B cell (primary cell): ENCODE measurements at regions not wholly inside any gene's neighbourhood (a gene's known extent, or its start where the extent isn't known, plus 50 kb on each side); places are given as distances from the start of the nearest gene placed in this dataset.

ENCODE experiments used
- ATAC-seq: fragments of 200-7000 bp; cut with Tn5 transposase; one replicate; pipeline ENCODE4 v1.10.0; 2021; ENCODE audit warnings: low read depth, mild to moderate bottlenecking, moderate number of reproducible peaks, moderate library complexity
- CTCF ChIA-PET: fragments of 350-600 bp; sonication (Branson Sonifier 250); formaldehyde crosslinking; loops from one replicate; lab custom pipeline; 2021; ENCODE audit warnings: antibody characterized with exemption, inconsistent platforms; lab: Charles Lee
- POLR2A ChIA-PET: fragments of 350-600 bp; sonication (Branson Sonifier 250); formaldehyde crosslinking; loops from one replicate; lab custom pipeline; 2021; ENCODE audit warnings: antibody characterized with exemption; lab: Charles Lee
- DNase-seq: peaks from one replicate; pipeline ENCODE4 v3.0.0; 2013
- H2AFZ ChIP-seq: 2 replicates; pipeline ENCODE4 v1.6.1; 2012; ENCODE audit warnings: mild to moderate bottlenecking, low read depth, low read length; ENCODE audit not compliant: insufficient read depth, poor library complexity, severe bottlenecking
- H3K27ac ChIP-seq, 2 donors: 1 replicate in 1 of 2; 2 replicates in 1 of 2; pipeline ENCODE4 v1.5.1; 2012 to 2013; ENCODE audit warnings: low read length in 2 of 2, mild to moderate bottlenecking in 2 of 2, moderate library complexity in 1 of 2
- H3K27me3 ChIP-seq, 4 experiments: fragments of 200-600 bp in 1 of 4; sonication (generic) in 1 of 4; replicated peaks in 1 of 4; 1 replicate in 2 of 4; 2 replicates in 2 of 4; pipeline versions ENCODE4 v1.6.1 to v1.7.0; 2013 to 2016; ENCODE audit warnings: low read length in 3 of 4, mild to moderate bottlenecking in 2 of 4, mixed read lengths in 1 of 4, moderate library complexity in 1 of 4; ENCODE audit not compliant: insufficient read depth in 4 of 4, control insufficient read depth in 3 of 4; ENCODE audit errors: control extremely low read depth in 1 of 4
- H3K36me3 ChIP-seq, 2 experiments: replicated peaks in 1 of 2; 1 replicate in 1 of 2; 2 replicates in 1 of 2; pipeline versions ENCODE4 v1.6.1 to v1.7.1; 2013; ENCODE audit warnings: low read length in 1 of 2; ENCODE audit not compliant: insufficient read depth in 2 of 2, control insufficient read depth in 1 of 2; ENCODE audit errors: control extremely low read depth in 1 of 2, extremely low read depth in 1 of 2
- H3K4me1 ChIP-seq, 2 donors: fragments of 200-600 bp in 1 of 2; sonication (generic) in 1 of 2; 1 replicate in 1 of 2; 2 replicates in 1 of 2; pipeline versions ENCODE4 v1.5.1 to v1.6.1; 2013 to 2017; ENCODE audit warnings: low read length in 2 of 2; ENCODE audit not compliant: control insufficient read depth in 2 of 2, insufficient read depth in 2 of 2
- H3K4me2 ChIP-seq: replicated peaks from 2 replicates; pipeline ENCODE3; 2012; ENCODE audit warnings: mild to moderate bottlenecking, low read depth, low read length; ENCODE audit not compliant: poor library complexity, severe bottlenecking
- H3K4me3 ChIP-seq, 5 experiments: fragments of 200-600 bp in 1 of 5; sonication (generic) in 1 of 5; 1 replicate in 3 of 5; 2 replicates in 2 of 5; pipeline versions ENCODE4 v1.5.1 to v1.7.0; 2011 to 2016; ENCODE audit warnings: low read length in 4 of 5, mild to moderate bottlenecking in 4 of 5, low read depth in 2 of 5, control low read depth in 1 of 5, moderate library complexity in 1 of 5; ENCODE audit not compliant: insufficient read depth in 1 of 5; ENCODE audit errors: control extremely low read depth in 1 of 5, extremely low read depth in 1 of 5
- H3K79me2 ChIP-seq: fragments of 200-600 bp; sonication (generic); one replicate; pipeline ENCODE4 v1.6.0; 2016; ENCODE audit warnings: low read length; ENCODE audit not compliant: control insufficient read depth, insufficient read depth
- H3K9ac ChIP-seq: fragments of 200-600 bp; sonication (generic); 2 replicates; pipeline ENCODE4 v1.6.1; 2017; ENCODE audit warnings: mild to moderate bottlenecking, low read length, moderate library complexity
- H3K9me3 ChIP-seq, 3 donors: one replicate each; pipeline versions ENCODE4 v1.6.1 to v1.7.1; 2013; ENCODE audit warnings: low read length in 2 of 3; ENCODE audit not compliant: control insufficient read depth in 2 of 3, insufficient read depth in 1 of 3; ENCODE audit errors: control extremely low read depth in 1 of 3
- H4K20me1 ChIP-seq: 2 replicates; pipeline ENCODE4 v1.6.0; 2012; ENCODE audit warnings: mild to moderate bottlenecking, low read length; ENCODE audit not compliant: insufficient read depth, control insufficient read depth, poor library complexity, severe bottlenecking
- H3K27ac Mint-ChIP-seq: one replicate; pipeline ENCODE4 v1.8.0; 2021; ENCODE audit warnings: mixed read lengths
- H3K27me3 Mint-ChIP-seq: one replicate; pipeline ENCODE4 v1.8.0; 2021; ENCODE audit warnings: mixed read lengths
- H3K4me1 Mint-ChIP-seq: one replicate; pipeline ENCODE4 v1.8.0; 2021; ENCODE audit warnings: mixed read lengths
- H3K4me3 Mint-ChIP-seq: one replicate; pipeline ENCODE4 v1.8.0; 2021; ENCODE audit warnings: mixed read lengths
- H3K9me3 Mint-ChIP-seq: one replicate; pipeline ENCODE4 v1.8.0; 2022; ENCODE audit warnings: mixed read lengths; ENCODE audit not compliant: insufficient read depth
- CTCF ChIP-seq: fragments of 200-600 bp; IDR thresholded peaks from one replicate; pipeline ENCODE4 v1.8.0; 2022; ENCODE audit warnings: antibody characterized with exemption, mild to moderate bottlenecking
- EZH2 ChIP-seq: IDR thresholded peaks from 2 replicates; pipeline ENCODE4 v1.6.1; 2012; ENCODE audit warnings: borderline replicate concordance, low read depth, mild to moderate bottlenecking, moderate library complexity, low read length; ENCODE audit not compliant: insufficient read depth, poor library complexity, severe bottlenecking
- WGBS: methylation state at CpG from one replicate; pipeline ENCODE4 v1.1.5; 2013; ENCODE audit warnings: missing lambda C conversion rate; ENCODE audit not compliant: insufficient coverage; 5-methylcytosine and 5-hydroxymethylcytosine counted together
- intact Hi-C: fragments of 100-400 bp; cut with micrococcal nuclease; formaldehyde crosslinking; loops from one replicate; pipeline ENCODE4 v1.10.0; 2022

GRCh38 chr3:26081806-26082205, 291.9 kb downstream of the OXSM start:
- Histone ChIP-seq H2AFZ (no peak overlapping the region), H3K4me1 (no peaks in the 10 kb centered on the region), H3K79me2 (no peaks in the 10 kb centered on the region), H3K27me3 (no peaks in the 10 kb centered on the region), H3K9me3 (peaks cover 0 to 2% (median 0%) of the 10 kb centered on the region in 3 donors), H3K9ac (no peak overlapping the region), H3K27ac (no peak overlapping the region), H4K20me1 (no peaks in the 10 kb centered on the region), H3K36me3 (no peaks in the 10 kb centered on the region), H3K4me2 (no peak overlapping the region), H3K4me3 (no peak overlapping the region)
- H3K4me1 Mint-ChIP-seq = no peaks in the 10 kb centered on the region
- ChIA-PET CTCF (no interaction called here), POLR2A (no interaction called here)
- intact Hi-C loops = no loop called here
- no peaks in the 10 kb centered on the region for H3K9me3 Mint-ChIP-seq
- no peak for ATAC-seq
- no peak overlapping the region for H3K4me3 Mint-ChIP-seq
- H3K27me3 Mint-ChIP-seq = no peaks in the 10 kb centered on the region
- TF ChIP-seq CTCF (no peak), EZH2 (no peak)
- H3K27ac Mint-ChIP-seq = no peak overlapping the region
- no CpG with 5 or more reads among the region's 1 CpG for WGBS
- DNase-seq = no peak

- intact Hi-C loops = no loop called here
- H3K9me3 Mint-ChIP-seq = no peaks in the 10 kb centered on the region
Observed at GRCh38 chr3:26082911-26083310, 293.0 kb downstream of the OXSM start.

More at GRCh38 chr3:26082911-26083310, 293.0 kb downstream of the OXSM start:
- CTCF ChIA-PET = no interaction called here
- Histone ChIP-seq H3K27me3 (no peaks in the 10 kb centered on the region), H3K9me3 (peaks cover 1 to 10% (median 8%) of the 10 kb centered on the region in 3 donors), H3K9ac (no peak overlapping the region), H4K20me1 (no peaks in the 10 kb centered on the region), H3K27ac (no peak overlapping the region), H3K36me3 (no peaks in the 10 kb centered on the region), H3K4me2 (no peak overlapping the region), H3K79me2 (no peaks in the 10 kb centered on the region), H2AFZ (no peak overlapping the region), H3K4me1 (no peaks in the 10 kb centered on the region), H3K4me3 (no peak overlapping the region)
- WGBS = no CpG with 5 or more reads among the region's 3 CpGs
- Mint-ChIP-seq H3K27ac (no peak overlapping the region), H3K4me1 (no peaks in the 10 kb centered on the region), H3K27me3 (no peaks in the 10 kb centered on the region), H3K4me3 (no peak overlapping the region)
- no peak for ATAC-seq
- TF ChIP-seq EZH2 = no peak
- TF ChIP-seq CTCF = no peak
- no peak for DNase-seq
- POLR2A ChIA-PET = no interaction called here
